DND-41 (cell line): ENCODE measurements at regions not wholly inside any gene's neighbourhood (a gene's known extent, or its start where the extent isn't known, plus 50 kb on each side); places are given as distances from the start of the nearest gene placed in this dataset.

ENCODE experiments used
- ATAC-seq: fragments of 200-7000 bp; cut with Tn5 transposase; 3 replicates; pipeline ENCODE4 v1.9.1; 2021; ENCODE audit warnings: low read depth; ENCODE audit not compliant: insufficient read depth
- DNase-seq: peaks from one replicate; pipeline ENCODE4 v3.0.0-alpha.2; 2020
- H2AFZ ChIP-seq: 2 replicates; pipeline ENCODE4 v1.6.0; 2012; ENCODE audit warnings: low read depth, low read length
- H3K27ac ChIP-seq: 2 replicates; pipeline ENCODE4 v1.5.1; 2012; ENCODE audit warnings: low read length, inconsistent platforms
- H3K27me3 ChIP-seq: fragments of 200-600 bp; sonication (generic); 2 replicates; pipeline ENCODE4 v1.6.0; 2012; ENCODE audit warnings: low read length, mild to moderate bottlenecking, inconsistent platforms; ENCODE audit not compliant: insufficient read depth, poor library complexity
- H3K36me3 ChIP-seq: 2 replicates; pipeline ENCODE4 v1.5.1; 2012; ENCODE audit warnings: low read length, inconsistent platforms; ENCODE audit not compliant: insufficient read depth
- H3K4me1 ChIP-seq: 2 replicates; pipeline ENCODE4 v1.5.1; 2012; ENCODE audit warnings: mild to moderate bottlenecking, low read length; ENCODE audit not compliant: insufficient read depth
- H3K4me2 ChIP-seq: 2 replicates; pipeline ENCODE4 v1.6.0; 2012; ENCODE audit warnings: mild to moderate bottlenecking, moderate library complexity, low read length, inconsistent platforms; ENCODE audit not compliant: insufficient read depth
- H3K4me3 ChIP-seq, 2 experiments: fragments of 200-600 bp in 1 of 2; shearing (Covaris generic) in 1 of 2; 2 replicates each; pipeline ENCODE4 v1.5.1; 2012 to 2016; ENCODE audit warnings: inconsistent platforms in 2 of 2, low read length in 2 of 2, mild to moderate bottlenecking in 2 of 2, low read depth in 1 of 2, moderate library complexity in 1 of 2
- H3K79me2 ChIP-seq: 2 replicates; pipeline ENCODE4 v1.6.0; 2012; ENCODE audit warnings: low read length, inconsistent platforms; ENCODE audit not compliant: insufficient read depth
- H3K9ac ChIP-seq: 2 replicates; pipeline ENCODE4 v1.6.0; 2012; ENCODE audit warnings: low read depth, mild to moderate bottlenecking, inconsistent platforms, low read length, moderate library complexity
- H3K9me3 ChIP-seq: 2 replicates; pipeline ENCODE4 v1.5.1; 2012; ENCODE audit warnings: low read length, moderate library complexity, mild to moderate bottlenecking, inconsistent platforms; ENCODE audit not compliant: insufficient read depth, severe bottlenecking
- H4K20me1 ChIP-seq: 2 replicates; pipeline ENCODE4 v1.6.0; 2012; ENCODE audit warnings: low read length; ENCODE audit not compliant: insufficient read depth
- EZH2 ChIP-seq: IDR thresholded peaks from 3 replicates; pipeline ENCODE4 v1.6.1; 2012; ENCODE audit warnings: borderline replicate concordance, low read depth, mild to moderate bottlenecking, moderate library complexity, low read length, inconsistent platforms; ENCODE audit not compliant: severe bottlenecking
- TF ChIP-seq, protein P1 (sequence below): IDR thresholded peaks from 2 replicates; pipeline ENCODE4 v1.5.1; 2012; ENCODE audit warnings: borderline replicate concordance, low read length, moderate library complexity, mild to moderate bottlenecking; ENCODE audit not compliant: poor library complexity, severe bottlenecking; ENCODE audit errors: extremely low read depth

DNA sequence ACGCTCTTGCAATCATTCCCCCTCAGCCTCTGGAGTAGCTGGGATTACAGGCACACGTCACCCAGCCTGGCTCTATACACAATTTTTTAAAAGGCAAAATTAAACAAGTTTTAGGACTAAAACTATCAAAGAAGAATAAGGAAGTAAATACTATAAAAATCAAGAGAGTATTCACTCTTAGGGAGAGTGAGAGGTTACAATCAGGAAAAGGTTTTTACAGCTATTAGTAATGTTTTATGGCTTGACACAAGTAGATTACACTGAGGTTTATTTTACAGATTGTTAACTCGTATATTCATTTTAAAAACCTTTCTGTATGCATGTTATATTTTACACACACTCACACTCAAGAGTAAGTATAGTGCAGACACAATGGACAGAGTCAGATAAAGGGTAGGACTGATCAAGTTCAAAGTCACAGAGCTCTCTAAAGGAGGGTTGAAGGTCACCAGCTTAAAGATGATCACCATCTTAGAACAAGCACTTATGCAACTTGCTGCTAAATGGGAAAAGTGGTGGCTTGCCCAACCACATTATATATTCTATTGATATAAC lies 77.9 kb upstream of the MAN1A2 start:
- Histone ChIP-seq H3K9me3 (no peaks in the 10 kb centered on the region), H4K20me1 (no peaks in the 10 kb centered on the region), H3K9ac (no peak overlapping the region), H3K79me2 (no peaks in the 10 kb centered on the region), H3K4me3 (no peak overlapping the region), H3K27ac (no peak overlapping the region), H2AFZ (no peak overlapping the region), H3K36me3 (no peaks in the 10 kb centered on the region), H3K27me3 (no peaks in the 10 kb centered on the region), H3K4me2 (no peak overlapping the region), H3K4me1 (no peaks in the 10 kb centered on the region)
- no peak for TF ChIP-seq EZH2
- TF ChIP-seq, protein P1, sequence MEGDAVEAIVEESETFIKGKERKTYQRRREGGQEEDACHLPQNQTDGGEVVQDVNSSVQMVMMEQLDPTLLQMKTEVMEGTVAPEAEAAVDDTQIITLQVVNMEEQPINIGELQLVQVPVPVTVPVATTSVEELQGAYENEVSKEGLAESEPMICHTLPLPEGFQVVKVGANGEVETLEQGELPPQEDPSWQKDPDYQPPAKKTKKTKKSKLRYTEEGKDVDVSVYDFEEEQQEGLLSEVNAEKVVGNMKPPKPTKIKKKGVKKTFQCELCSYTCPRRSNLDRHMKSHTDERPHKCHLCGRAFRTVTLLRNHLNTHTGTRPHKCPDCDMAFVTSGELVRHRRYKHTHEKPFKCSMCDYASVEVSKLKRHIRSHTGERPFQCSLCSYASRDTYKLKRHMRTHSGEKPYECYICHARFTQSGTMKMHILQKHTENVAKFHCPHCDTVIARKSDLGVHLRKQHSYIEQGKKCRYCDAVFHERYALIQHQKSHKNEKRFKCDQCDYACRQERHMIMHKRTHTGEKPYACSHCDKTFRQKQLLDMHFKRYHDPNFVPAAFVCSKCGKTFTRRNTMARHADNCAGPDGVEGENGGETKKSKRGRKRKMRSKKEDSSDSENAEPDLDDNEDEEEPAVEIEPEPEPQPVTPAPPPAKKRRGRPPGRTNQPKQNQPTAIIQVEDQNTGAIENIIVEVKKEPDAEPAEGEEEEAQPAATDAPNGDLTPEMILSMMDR: no peak
- ATAC-seq (no peak), DNase-seq (no peak)

DNA sequence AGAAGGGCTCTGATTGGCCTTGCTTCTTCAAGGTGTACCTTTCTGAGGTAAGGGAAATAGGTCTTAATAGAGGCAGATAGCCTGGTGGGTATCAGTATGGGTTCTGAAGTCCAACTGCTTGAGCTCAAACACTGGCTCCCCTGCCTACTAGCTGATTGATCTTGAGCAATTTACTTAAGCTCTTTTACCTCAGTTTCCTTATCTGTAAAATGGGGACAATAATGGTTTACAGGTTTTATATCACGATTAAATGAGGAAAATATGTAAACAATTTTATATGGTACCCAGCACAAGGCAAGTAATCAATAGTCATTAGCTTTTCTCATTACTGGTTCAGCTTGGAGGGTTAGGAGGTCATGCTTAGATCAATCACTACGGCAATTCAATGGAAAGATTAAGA lies 75.8 kb upstream of the VTCN1 start:
- Histone ChIP-seq H3K27me3 (no peaks in the 10 kb centered on the region), H3K9ac (no peak overlapping the region), H3K27ac (no peak overlapping the region), H3K4me1 (no peaks in the 10 kb centered on the region), H3K79me2 (no peaks in the 10 kb centered on the region), H2AFZ (no peak overlapping the region), H3K4me3 (no peak overlapping the region), H3K4me2 (no peak overlapping the region), H4K20me1 (no peaks in the 10 kb centered on the region), H3K36me3 (no peaks in the 10 kb centered on the region), H3K9me3 (no peaks in the 10 kb centered on the region)
- no peak for TF ChIP-seq EZH2
- TF ChIP-seq, protein P1: no peak
- no peak for ATAC-seq
- DNase-seq: no peak

DNA sequence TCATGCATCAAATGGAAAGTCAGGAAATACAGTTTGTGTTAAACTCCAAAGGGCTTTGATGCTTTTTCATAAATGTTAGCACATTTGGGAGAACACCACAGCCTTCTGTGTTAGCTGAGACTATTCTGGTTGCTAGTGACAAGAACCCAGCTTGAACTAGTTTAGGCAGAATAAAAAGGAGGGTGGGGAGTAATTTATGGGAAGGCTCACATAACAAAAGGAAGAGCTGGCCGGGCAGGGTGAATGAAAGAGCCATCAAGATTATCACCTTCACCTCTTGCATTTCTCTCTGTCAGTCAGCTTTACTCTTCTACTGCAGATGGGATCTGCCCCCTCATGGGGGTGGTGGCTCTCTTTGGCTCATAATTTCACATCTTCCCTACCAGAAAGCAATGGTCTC lies 75.4 kb upstream of the VTCN1 start:
- no peaks in the 10 kb centered on the region for H3K9me3 ChIP-seq
- TF ChIP-seq, protein P1: no peak
- TF ChIP-seq EZH2: no peak
- no peaks in the 10 kb centered on the region for H3K36me3 ChIP-seq
- H3K4me3 ChIP-seq: no peak overlapping the region
- DNase-seq: no peak
- H3K27me3 ChIP-seq: no peaks in the 10 kb centered on the region
- no peak overlapping the region for H3K27ac ChIP-seq
- H2AFZ ChIP-seq: no peak overlapping the region
- H3K9ac ChIP-seq: no peak overlapping the region
- no peak overlapping the region for H3K4me2 ChIP-seq
- no peak for ATAC-seq
- H4K20me1 ChIP-seq: no peaks in the 10 kb centered on the region
- H3K79me2 ChIP-seq: no peaks in the 10 kb centered on the region
- no peaks in the 10 kb centered on the region for H3K4me1 ChIP-seq
